HG03460 (cell line): ENCODE measurements at regions not wholly inside any gene's neighbourhood (a gene's known extent, or its start where the extent isn't known, plus 50 kb on each side); places are given as distances from the start of the nearest gene placed in this dataset.
"Not testable (repeated sequence)": the region's sequence is repeated elsewhere in the genome, so short reads cannot be mapped to it uniquely, and the experiment has no call there.

Source experiments
- ATAC-seq: cut with Tn5 transposase; IDR thresholded peaks from one replicate; pipeline ENCODE4 v1.9.1; 2021; ENCODE audit not compliant: unreplicated experiment

GRCh38 chrX:81348388-81348787 is 146.5 kb downstream of the SH3BGRL start:
- no peak for ATAC-seq

- ATAC-seq, result no peak
These were observed 153.1 kb downstream of the SH3BGRL start for GRCh38 chrX:81354954-81355353.

GRCh38 chrX:81355436-81355835 is 153.5 kb downstream of the SH3BGRL start:
- no peak for ATAC-seq

- ATAC-seq, result no peak
These were observed 165.4 kb downstream of the SH3BGRL start for GRCh38 chrX:81367291-81367690.

GRCh38 chrX:81377329-81377728 is 175.4 kb downstream of the SH3BGRL start:
- no peak for ATAC-seq

- no peak for ATAC-seq
These were observed 176.7 kb downstream of the SH3BGRL start for GRCh38 chrX:81378560-81378959.

GRCh38 chrX:81390237-81390636 is 188.3 kb downstream of the SH3BGRL start:
- peak; percentile 65 for ATAC-seq

GRCh38 chrX:81392396-81392795 is 190.5 kb downstream of the SH3BGRL start:
- no peak for ATAC-seq

GRCh38 chrX:81405781-81406180 is 203.9 kb downstream of the SH3BGRL start:
- no peak for ATAC-seq

- no peak for ATAC-seq
These were observed 209.6 kb downstream of the SH3BGRL start for GRCh38 chrX:81411517-81411916.

- ATAC-seq, result no peak
These were observed 210.5 kb downstream of the SH3BGRL start for GRCh38 chrX:81412428-81412827.

GRCh38 chrX:81412857-81413256 is 211.0 kb downstream of the SH3BGRL start:
- not testable (repeated sequence) for ATAC-seq

GRCh38 chrX:81414630-81415029 is 212.7 kb downstream of the SH3BGRL start:
- ATAC-seq, result no peak
